CD1c-positive myeloid dendritic cell (primary cell): ENCODE measurements at regions not wholly inside any gene's neighbourhood (a gene's known extent, or its start where the extent isn't known, plus 50 kb on each side); places are given as distances from the start of the nearest gene placed in this dataset.

Experiments
- DNase-seq: peaks from one replicate; pipeline ENCODE4 v3.0.0-alpha.2; 2016; ENCODE audit errors: extremely low spot score

GRCh38 chr14:82126006-82126405 is 592.4 kb upstream of the SEL1L start:
- no peak for DNase-seq

GRCh38 chr14:82134411-82134810 is 600.8 kb upstream of the SEL1L start:
- no peak for DNase-seq

- DNase-seq, result no peak
These were observed 604.8 kb upstream of the SEL1L start for GRCh38 chr14:82138431-82138830.

- no peak for DNase-seq
These were observed 613.2 kb upstream of the SEL1L start for GRCh38 chr14:82146846-82147245.

GRCh38 chr14:82153689-82154088 is 620.0 kb upstream of the SEL1L start:
- DNase-seq, result no peak

- no peak for DNase-seq
These were observed 626.0 kb upstream of the SEL1L start for GRCh38 chr14:82159624-82160023.

GRCh38 chr14:82180139-82180538 is 646.5 kb upstream of the SEL1L start:
- DNase-seq, result no peak

- DNase-seq, result no peak
These were observed 649.0 kb upstream of the SEL1L start for GRCh38 chr14:82182646-82183045.

- no peak for DNase-seq
These were observed 657.1 kb upstream of the SEL1L start for GRCh38 chr14:82190742-82191141.

- no peak for DNase-seq
These were observed 658.7 kb upstream of the SEL1L start for GRCh38 chr14:82192387-82192786.

GRCh38 chr14:82223276-82223675 is 689.6 kb upstream of the SEL1L start:
- no peak for DNase-seq

GRCh38 chr14:82224610-82225009 is 691.0 kb upstream of the SEL1L start:
- DNase-seq, result no peak

GRCh38 chr14:82230748-82231147 is 697.1 kb upstream of the SEL1L start:
- no peak for DNase-seq

GRCh38 chr14:82238649-82239048 is 705.0 kb upstream of the SEL1L start:
- no peak for DNase-seq

GRCh38 chr14:82239223-82239622 is 705.6 kb upstream of the SEL1L start:
- no peak for DNase-seq

- DNase-seq, result no peak
These were observed 711.1 kb upstream of the SEL1L start for GRCh38 chr14:82244791-82245190.

- DNase-seq, result no peak
These were observed 717.8 kb upstream of the SEL1L start for GRCh38 chr14:82251494-82251893.

- DNase-seq, result no peak
These were observed 736.6 kb upstream of the SEL1L start for GRCh38 chr14:82270286-82270685.

- no peak for DNase-seq
These were observed 765.2 kb upstream of the SEL1L start for GRCh38 chr14:82298811-82299210.

- no peak for DNase-seq
These were observed 775.5 kb upstream of the SEL1L start for GRCh38 chr14:82309199-82309598.

GRCh38 chr14:82313889-82314288 is 780.2 kb upstream of the SEL1L start:
- DNase-seq, result no peak

GRCh38 chr14:82328442-82328841 is 794.8 kb upstream of the SEL1L start:
- DNase-seq, result no peak

- DNase-seq, result no peak
These were observed 807.7 kb upstream of the SEL1L start for GRCh38 chr14:82341261-82341810.

GRCh38 chr14:82342596-82342995 is 808.9 kb upstream of the SEL1L start:
- no peak for DNase-seq

GRCh38 chr14:82345184-82345583 is 811.5 kb upstream of the SEL1L start:
- DNase-seq, result no peak
